ENCODE measurements at regions not wholly inside any gene's neighbourhood (a gene's known extent, or its start where the extent isn't known, plus 50 kb on each side); places are given as distances from the start of the nearest gene placed in this dataset.

DNA sequence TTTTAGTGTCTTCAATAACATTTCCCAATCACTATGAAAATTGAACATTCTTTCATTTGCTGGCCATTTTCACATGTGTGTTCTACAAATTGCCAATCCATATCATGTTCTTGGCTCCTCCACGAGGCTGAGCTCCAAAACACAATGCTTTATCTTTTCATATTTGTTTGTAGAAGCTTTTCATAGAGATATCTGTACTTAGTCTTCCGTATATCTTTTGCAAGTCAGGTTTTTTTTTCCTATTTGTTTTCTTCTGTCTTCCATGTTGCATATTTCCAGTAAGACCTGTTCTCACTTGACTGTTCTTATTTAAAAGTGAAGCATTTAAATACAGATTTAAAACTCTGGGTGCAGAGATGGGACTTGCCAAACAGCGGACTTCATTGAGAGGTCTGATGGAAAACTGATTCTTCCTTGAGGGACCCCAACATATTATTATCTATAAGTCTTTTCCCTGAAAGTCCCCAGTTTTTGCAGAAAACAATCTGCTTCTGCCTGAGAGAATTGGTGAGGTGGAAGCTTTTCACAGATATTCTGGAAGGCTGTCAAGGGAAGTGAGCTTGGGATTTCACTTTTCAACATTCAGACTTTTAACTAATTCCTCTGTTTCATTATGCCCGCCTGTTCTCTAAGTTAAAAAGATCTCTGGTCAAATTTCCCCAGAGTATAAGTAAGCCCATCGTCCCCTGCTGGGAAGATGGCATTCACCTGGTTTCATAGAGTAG, 77.8 kb upstream of the KCNMB2 start:
- Histone ChIP-seq H3K27me3 (no peaks in the 10 kb centered on the region), H3K4me3 (ENCODE audit: low read depth in 1 of 2, low read length in 1 of 2) (no peak overlapping the region), H3K27ac (no peak overlapping the region), H3K9me3 (no peaks in the 10 kb centered on the region), H3K36me3 (no peaks in the 10 kb centered on the region), H3K4me1 (ENCODE audit: control insufficient read depth in 1 of 2, insufficient read depth in 1 of 2, low read depth in 1 of 2, low read length in 1 of 2) (no peaks in the 10 kb centered on the region)
- no peak for TF ChIP-seq CTCF (IDR thresholded peaks at IDR 0.05)

DNA sequence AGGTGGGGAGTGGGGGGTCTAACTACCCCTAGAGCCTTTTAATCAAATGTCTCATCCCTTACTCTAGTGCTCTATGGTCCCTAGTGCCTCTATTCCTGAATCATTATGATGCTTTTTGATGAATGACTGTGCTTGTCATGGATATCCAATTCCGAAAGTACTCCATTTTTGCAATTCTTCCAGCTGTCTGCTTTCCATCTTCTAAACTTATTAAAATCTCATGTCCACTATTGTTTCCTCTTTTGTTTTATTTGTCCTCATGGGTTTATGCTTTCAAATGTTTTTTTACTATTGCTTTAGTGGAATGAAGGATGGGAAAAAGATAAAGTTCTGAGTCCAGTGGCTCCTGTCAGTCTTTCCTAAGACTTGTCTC, 77.2 kb upstream of the KCNMB2 start:
- H3K27me3 ChIP-seq: no peaks in the 10 kb centered on the region
- H3K9me3 ChIP-seq: no peaks in the 10 kb centered on the region
- H3K27ac ChIP-seq: no peak overlapping the region
- no peak for TF ChIP-seq CTCF (IDR thresholded peaks at IDR 0.05)
- no peak overlapping the region for H3K4me3 ChIP-seq (ENCODE audit: low read depth in 1 of 2, low read length in 1 of 2)
- no peaks in the 10 kb centered on the region for H3K36me3 ChIP-seq
- no peaks in the 10 kb centered on the region for H3K4me1 ChIP-seq (ENCODE audit: control insufficient read depth in 1 of 2, insufficient read depth in 1 of 2, low read depth in 1 of 2, low read length in 1 of 2)

- Histone ChIP-seq H3K4me3 (ENCODE audit: low read depth in 1 of 2, low read length in 1 of 2) (no peak overlapping the region), H3K27me3 (no peaks in the 10 kb centered on the region), H3K4me1 (ENCODE audit: control insufficient read depth in 1 of 2, insufficient read depth in 1 of 2, low read depth in 1 of 2, low read length in 1 of 2) (no peaks in the 10 kb centered on the region), H3K27ac (no peak overlapping the region), H3K36me3 (no peaks in the 10 kb centered on the region), H3K9me3 (no peaks in the 10 kb centered on the region)
- TF ChIP-seq CTCF (IDR thresholded peaks at IDR 0.05): no peak
Measured at GRCh38 chr3:178465260-178466180, 70.7 kb upstream of the KCNMB2 start.

DNA sequence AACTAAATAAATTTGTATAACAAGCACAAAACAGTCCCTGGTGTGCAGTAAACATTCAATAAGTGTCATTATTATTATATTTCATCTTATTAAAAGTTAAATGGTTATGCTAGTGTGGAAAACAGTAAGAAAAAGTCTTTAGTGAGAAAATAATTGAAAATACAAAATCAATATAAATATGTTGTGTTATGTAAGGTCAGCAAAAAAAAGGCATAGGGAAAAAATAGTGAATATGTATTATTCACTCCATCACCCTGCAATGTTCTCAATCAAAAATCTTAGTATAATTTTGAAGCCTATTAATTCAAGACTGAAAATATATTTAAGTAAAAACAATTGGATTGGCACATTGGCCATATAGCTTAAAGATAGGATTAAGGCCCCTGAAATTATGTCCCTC, 63.3 kb upstream of the KCNMB2 start:
- no peak for TF ChIP-seq CTCF (IDR thresholded peaks at IDR 0.05)
- H3K27ac ChIP-seq: no peak overlapping the region
- no peaks in the 10 kb centered on the region for H3K27me3 ChIP-seq

DNA sequence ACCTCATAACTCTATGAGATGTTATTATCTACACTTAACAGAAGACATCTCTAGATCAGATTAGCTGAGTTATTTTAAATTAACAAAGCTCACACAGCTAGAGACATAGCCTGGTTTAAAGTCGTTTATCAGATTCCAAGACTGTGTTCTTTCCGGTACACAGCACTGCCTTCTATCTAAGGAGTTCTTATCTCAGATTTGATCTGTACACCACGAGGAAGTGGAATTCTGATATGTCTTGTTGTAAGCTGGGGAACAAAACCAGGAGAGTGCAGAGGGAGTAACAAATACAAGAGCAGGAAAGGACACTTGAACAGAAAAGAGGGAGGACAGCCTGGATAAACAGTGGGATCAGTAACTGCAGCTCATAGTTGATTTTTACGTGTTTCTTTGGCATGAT, 61.7 kb upstream of the KCNMB2 start:
- H3K4me3 ChIP-seq (ENCODE audit: low read depth in 1 of 2, low read length in 1 of 2): no peak overlapping the region
- no peaks in the 10 kb centered on the region for H3K4me1 ChIP-seq (ENCODE audit: control insufficient read depth in 1 of 2, insufficient read depth in 1 of 2, low read depth in 1 of 2, low read length in 1 of 2)
- no peak for TF ChIP-seq CTCF (IDR thresholded peaks at IDR 0.05)
- no peaks in the 10 kb centered on the region for H3K9me3 ChIP-seq
- H3K27ac ChIP-seq: no peak overlapping the region
- no peaks in the 10 kb centered on the region for H3K27me3 ChIP-seq
- H3K36me3 ChIP-seq: no peaks in the 10 kb centered on the region

More for the DNA sequence above, 63.3 kb upstream of the KCNMB2 start:
- H3K9me3 ChIP-seq: no peaks in the 10 kb centered on the region
- H3K4me3 ChIP-seq (ENCODE audit: low read depth in 1 of 2, low read length in 1 of 2): no peak overlapping the region
- H3K36me3 ChIP-seq: no peaks in the 10 kb centered on the region
- H3K4me1 ChIP-seq (ENCODE audit: control insufficient read depth in 1 of 2, insufficient read depth in 1 of 2, low read depth in 1 of 2, low read length in 1 of 2): no peaks in the 10 kb centered on the region
